Stimulated activated CD8-positive, alpha-beta memory T cell treated with anti-CD3 and anti-CD28 coated beads, Interleukin-15, amount 100 ng/mL, for 48 hours (primary cell): ENCODE measurements at regions not wholly inside any gene's neighbourhood (a gene's known extent, or its start where the extent isn't known, plus 50 kb on each side); places are given as distances from the start of the nearest gene placed in this dataset.
"Not testable (repeated sequence)": the region's sequence is repeated elsewhere in the genome, so short reads cannot be mapped to it uniquely, and the experiment has no call there.

Experiments used
- DNase-seq, 2 donors: peaks; one replicate each; pipeline ENCODE4 v3.0.0-alpha.2; 2020; ENCODE audit warnings: low read depth in 2 of 2

DNA sequence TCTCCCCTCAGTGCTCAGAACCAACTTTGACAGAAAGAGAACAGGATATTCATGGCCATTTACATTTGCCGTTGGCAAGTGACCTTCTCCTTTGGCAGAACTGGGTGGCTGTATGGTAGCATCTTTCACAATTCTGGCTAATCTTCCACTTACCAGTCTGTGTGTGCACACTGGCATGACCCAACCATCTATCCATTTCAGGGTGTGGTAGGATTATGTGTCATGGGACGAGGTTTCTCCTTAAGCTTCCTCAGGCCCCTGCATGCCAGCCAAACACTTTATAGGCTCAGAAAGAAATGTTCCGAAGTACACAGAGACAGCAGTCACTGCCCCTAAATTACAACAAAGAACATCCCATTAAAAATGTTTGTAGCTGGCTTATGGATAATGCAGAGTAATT, 497.1 kb downstream of the NFIB start:
- DNase-seq: no peak

DNA sequence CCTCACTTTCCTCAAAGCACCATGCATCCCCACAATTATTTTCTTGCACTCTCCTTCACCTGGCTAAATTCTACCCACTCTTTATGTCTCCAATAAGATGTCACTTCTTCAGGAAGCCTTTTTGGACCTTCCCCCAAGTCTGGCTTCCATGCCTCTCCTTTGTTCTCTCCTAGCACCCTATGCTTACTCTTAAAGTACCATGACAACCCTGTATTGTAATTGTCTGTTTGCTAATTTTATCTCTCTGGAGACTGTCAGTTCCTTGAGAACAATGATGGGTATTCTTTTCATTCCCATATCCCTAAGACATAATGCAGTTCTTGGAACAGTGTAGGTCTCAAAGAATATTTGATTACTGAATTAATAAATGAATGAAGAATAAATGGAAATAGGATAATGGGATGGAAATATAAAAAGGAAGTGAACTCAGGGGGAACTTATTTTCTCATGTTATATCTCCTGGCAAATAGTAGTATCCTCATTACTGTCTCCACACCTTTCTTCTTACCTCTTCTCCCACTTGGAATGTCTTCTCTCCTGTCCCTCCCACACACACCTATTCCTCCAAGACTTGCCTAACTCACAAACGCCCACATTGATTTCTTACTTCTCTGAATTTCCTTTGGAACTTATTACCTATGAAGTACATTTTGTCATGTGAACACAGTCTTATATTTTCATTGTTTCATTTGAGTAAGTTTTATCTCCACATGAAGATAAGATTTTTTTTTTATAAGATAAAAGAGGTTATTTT, 499.1 kb downstream of the NFIB start:
- no peak for DNase-seq

DNA sequence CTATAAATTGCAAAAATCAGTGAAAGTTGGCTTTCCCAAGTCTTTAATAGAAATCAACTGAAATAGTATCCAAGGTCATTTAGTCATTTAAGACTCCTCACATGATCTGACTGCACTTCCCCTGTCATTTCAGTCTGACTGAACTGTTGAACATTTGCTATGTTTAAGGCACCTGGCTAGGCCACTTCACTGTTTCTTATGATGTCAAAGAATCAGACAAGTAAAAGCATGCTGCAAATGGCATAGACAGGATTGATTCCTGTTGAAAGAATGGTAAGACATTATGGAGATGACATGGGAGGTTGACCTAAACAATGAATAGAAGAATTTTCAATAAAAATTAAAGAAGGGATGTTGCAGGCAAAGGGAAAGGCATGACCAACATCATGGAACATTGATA, 502.1 kb downstream of the NFIB start:
- DNase-seq: no peak

DNA sequence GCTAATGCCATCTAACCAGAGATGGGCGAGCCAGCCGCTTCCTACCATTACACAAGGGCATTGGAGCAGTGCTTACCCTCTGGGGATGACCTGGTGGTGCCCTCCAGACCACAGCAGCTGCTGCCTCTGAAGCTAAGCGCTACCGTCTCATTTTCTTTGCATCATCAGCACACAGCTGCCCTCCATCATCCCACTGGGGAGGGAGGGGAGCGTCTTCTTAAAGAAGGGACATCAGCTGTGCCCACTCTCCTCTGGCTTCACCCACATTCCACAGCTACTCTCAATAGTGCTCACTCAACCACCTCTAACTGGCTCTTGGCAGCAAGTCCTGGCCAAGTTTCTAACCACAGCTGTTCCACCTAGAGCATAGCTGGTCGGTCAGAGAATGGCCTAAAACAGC, 503.4 kb downstream of the NFIB start:
- DNase-seq: no peak

DNA sequence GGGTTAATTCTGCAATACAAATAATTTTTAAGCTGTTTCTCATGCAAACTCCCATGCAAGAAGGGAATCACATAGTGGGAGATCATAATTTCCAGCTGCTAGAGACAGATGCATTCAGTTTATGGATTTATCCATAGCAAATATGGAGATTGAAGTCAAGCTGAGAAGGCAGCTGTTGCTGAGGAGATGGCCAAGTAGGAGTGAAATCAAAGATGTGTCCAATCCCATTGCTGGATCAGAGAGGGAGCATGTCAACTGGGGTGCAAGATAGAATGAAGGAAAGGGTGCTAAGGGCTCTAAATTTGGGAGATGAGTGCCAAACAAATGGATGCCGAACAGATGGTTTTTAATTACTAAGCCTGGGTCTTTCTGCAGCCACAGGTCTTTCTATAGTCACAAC, 504.5 kb downstream of the NFIB start:
- no peak for DNase-seq

DNA sequence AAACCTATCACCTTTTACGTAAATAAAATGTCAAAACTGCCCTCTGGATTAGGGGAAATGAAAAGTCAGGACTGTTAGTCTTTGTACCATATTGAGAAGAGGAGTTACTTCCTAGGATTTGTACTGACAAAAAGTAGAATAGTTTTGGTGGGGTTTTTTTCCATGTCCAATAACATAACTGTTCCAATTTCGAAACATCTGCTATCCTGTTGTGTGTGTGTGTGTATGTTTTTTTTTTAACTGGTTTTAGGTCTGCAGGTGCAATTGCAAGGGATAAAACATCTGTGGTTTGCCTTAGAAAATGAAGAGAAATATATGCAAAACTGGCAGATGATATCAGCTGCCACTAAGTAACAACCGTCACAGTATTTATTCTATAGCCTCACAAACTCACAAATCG, 506.8 kb downstream of the NFIB start:
- DNase-seq: no peak

DNA sequence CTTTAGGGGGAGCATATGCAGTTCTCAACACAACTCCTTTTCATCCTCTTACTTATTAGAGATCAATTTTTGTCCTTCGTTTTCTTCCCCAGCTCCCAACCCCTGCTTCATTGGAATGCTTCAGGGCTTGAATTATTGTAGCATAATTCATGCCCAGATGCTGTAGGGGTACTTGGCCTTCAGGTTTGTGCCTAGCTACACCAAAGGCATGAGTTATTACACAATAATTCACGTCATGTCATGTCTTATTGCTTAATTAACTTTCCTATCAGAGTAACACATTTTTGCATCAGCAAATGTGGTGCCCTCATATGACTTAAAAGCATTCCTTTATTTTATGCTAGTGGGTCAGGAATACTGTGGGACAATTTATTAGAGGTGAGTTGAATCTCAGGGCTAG, 507.2 kb downstream of the NFIB start:
- no peak for DNase-seq

DNA sequence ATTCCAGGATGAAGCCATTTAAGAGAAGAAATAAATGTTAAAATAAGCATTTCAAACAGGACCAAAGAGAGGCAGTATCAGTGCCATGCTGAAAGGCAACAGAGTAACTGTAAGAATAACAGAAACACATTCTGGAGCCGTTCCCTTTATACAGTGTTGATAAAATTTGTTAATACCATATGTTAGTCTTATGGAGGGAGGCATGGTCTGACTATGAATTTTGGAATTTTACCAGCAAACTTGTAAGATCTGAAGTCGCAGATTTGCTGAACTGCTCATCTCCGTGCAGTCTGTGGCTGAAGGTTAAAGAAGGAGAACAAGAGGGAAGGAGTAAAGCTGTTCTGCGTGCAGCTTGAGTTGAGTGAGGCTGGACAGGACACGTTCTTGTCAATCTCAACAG, 508.4 kb downstream of the NFIB start:
- DNase-seq: no peak

DNA sequence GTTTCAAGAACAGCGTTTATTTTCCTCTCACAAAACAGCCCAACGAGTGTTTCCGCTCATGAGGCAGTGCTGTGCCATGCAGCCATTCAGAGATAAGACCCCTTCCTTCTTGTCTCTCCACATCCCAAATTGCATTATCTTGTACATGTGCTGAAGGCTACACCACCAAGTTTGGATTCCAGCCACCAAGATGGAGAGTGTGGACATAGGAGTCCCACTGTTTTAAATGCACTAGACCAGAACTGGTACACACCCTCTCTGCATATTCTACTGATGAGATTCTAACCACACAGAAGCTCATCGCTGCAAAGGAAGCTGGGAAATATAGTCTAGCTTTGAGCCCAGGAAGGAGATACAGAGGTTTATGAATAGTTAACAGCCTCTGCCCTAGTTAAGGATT, 509.4 kb downstream of the NFIB start:
- DNase-seq: no peak

DNA sequence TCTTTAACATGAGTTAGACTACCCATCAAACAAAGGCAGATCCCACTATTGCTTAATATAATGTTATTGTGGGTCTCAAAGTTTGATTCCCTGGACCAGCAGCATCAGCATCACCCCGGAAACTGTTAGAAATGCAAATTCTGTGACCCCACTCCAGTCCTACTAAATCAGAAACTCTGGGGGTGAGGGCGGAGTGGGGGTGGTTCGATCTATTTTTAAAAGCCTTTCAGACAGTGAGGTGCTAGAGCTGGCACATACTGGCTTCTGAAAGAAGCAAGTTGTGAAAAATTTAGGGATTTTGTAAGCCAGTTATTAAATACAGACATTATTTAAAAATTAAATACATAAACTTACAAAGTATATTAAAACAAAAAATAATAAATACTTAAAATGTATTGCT, 513.2 kb downstream of the NFIB start:
- DNase-seq: no peak

DNA sequence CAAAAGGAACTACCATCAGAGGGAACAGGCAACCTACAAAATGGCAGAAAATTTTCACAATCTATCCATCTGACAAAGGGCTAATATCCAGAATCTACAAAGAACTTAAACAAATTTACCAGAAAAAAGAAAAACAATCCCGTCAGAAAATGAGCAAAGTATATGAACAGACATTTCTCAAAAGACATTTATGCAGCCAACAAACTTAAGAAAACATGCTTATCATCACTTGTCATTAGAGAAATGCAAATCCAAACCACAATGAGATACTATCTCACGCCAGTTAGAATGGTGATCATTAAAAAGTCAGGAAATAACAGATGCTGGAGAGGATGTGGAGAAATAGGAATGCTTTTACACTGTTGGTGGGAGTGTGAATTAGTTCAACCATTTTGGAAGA, 516.2 kb downstream of the NFIB start:
- not testable (repeated sequence) for DNase-seq

DNA sequence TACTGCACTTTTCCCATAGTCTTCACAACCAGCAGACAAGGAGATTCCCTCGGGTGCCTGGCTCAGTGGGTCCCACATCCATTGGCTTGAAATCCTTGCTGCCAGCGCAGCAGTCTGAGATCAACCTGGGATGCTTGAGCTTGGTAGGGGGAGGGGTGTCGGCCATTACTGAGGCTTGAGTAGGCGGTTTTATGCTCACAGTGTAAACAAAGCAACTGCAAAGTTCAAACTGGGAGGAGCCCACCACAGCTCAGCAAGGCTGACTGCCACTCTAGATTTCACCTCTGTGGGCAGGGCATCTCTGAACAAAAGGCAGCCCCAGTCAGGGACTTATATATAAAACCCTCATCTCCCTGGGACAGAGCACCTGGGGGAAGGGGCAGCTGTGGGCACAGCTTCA, 512.3 kb upstream of the MPDZ start:
- no peak for DNase-seq

DNA sequence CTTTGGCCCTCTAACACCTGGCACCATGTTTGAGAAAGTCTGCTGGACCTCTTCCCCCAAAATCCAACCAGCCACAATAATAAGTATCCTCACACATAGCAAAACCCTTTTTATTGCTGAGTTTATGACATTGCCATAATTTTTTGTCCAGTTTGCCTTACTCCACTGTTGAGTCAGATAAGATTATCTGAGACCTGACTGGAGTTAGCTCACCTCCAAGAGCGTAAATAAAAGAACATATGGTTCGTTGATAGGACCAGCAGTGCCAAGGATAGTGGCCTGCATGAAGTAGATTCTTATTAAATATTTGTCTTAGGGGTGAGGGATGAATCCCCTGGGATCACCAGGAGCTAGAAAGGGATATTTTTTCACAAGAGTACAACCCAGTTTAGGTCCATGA, 510.6 kb upstream of the MPDZ start:
- DNase-seq: no peak

DNA sequence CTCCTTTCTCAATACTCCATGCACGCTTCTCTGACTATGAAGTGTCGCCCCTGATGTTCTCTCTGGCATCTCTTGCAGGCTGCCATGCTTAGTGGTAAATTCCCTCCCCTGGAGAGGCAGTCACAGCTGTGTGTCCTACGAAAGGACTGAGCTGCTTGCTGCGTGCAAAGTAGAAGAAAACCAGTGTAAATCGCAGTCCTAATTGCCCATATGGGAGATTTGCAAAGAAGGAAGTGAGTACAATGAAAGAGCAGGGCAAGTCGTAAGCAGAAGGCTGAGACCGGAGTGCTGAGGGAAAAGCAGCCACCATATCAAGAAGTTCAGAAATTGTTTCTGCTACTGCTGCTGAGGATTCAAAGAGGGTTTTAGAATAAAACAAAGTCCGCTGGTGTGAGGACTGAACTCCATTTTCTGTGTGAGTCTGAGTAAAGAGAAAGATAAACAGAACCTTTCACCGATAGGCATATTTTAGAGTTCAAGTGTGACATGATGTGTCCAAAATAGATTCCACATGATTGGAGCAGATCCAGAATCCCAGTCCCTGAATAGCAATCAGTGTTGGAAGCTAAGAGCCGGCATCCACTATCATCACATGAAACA, 507.8 kb upstream of the MPDZ start:
- DNase-seq: no peak

DNA sequence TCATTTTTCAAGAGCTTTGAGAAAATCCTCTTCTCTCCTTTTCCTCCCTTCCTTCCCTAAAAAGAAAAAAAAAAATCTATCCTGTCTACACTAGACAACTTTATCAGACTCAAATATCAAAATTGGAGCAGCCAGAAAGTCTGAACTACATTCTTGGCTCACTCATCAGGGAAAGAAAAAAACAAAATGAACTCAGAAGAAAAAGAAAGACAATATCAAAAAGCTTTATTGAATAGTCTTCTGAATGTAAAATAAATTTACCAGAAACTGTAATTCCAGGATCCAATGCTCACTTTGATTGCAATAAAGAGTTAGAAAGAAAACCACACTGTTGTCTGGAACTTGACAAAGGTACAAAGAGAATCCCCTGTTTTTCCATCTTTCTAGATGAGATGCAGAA, 507.2 kb upstream of the MPDZ start:
- DNase-seq: no peak

DNA sequence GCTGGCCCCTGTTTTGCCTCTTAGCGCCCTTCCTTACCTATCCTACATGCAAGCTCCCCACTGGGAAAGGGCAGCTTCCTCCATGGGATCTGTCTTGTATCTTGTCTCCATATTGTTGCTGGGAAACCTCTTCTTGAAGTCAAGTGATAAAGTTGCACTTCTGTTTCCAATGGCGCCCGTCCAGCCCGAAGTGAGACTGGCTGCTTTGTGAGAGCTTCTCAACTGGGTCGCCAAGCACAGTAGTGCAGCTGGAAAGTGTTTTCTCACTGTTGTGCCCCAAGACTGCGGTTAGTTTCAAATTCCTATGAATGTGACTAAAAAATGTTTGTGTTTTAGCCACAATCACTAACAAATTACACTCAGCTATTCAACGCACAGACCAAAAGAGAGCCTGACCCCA, 506.6 kb upstream of the MPDZ start:
- no peak for DNase-seq

DNA sequence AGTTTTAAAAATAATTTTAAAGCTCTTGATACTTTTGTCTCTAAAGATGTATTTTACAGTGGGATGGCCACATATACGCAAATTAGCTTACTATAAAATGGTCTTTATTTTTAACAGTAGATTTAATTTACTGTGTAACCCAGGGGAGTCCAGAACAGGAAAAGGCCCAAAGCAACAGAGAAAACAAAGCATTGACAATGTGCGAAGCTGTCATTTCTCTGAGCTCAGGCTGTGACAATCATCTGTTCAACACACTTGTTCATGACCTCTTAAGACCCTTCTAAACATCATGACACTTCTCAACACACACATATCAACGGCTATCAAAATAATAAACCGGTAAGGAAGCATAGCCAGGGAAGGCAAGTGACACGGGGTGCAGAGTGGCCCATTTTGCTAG, 499.6 kb upstream of the MPDZ start:
- no peak for DNase-seq

DNA sequence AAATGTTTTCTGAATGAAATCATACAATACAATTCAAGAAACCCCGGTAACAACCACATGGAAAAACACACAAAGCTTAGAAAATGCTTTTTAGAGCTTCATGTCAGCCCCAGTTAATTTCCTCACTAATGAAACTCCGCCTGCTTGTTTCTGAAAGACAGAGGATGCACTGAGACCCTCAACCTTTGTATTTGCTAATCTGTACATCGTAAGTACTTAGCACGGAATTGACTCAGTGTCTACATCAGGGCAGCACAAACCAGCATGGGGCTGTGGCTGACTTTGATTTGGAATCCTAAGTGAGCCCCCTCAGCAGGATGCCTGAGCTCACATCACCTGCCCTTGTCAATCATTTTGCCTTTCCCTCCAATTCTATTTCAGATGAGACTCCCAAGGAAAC, 499.1 kb upstream of the MPDZ start:
- DNase-seq: no peak

DNA sequence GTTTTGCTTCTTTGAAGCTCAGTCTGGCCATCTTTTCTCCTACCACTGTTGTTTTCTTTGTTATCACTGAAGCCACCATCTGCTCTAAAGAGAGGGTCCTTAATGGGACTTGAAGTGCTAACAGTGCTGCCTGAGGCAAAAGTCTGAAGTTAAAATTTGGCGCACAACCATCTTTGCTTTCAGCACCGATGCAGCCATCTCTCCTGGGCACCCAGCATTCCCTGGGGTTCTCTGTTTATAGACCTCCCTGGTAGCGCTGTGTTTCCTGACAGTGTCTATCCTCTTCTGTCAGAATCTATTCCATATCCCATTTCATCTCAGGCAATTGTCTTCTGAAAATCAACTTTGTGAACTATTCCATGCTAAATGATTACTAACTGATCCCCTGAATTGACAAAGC, 491.5 kb upstream of the MPDZ start:
- no peak for DNase-seq

DNA sequence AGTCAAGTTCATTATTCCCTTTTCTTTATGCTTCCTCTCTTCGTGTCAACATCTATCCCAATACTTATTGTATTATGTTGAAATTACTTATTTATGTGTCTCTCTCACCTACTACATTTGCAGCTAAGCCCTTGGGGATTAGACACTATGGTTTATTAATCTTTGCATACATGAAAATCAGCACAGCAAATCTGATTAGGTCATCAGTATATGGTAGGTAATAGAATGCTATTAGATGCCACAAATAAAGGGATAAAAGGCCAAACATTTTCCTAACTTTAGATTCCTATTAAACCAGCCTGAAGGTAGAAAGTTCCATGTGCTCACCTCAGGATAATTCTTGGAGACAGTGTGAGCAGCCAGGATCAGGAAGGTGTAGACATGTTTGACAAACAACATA, 490.1 kb upstream of the MPDZ start:
- DNase-seq: no peak

DNA sequence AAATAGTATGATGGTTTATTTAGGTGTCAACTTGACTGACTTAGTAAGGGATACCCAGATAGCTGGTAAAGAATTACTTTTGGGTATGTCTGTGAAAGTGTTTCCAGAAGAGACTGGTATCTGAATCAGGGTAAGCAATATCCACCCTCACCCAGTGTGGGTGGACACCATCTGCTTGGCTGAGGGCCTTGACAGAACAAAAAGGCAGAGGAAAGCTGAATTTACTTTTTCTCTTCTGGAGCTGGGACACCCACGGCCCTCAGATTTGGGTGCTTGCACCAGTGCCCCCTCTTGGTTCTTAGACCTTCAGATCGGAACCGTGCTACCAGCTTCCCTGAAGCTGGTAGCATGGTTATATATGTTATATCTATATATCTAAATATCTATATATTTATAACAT, 489.5 kb upstream of the MPDZ start:
- DNase-seq: no peak

DNA sequence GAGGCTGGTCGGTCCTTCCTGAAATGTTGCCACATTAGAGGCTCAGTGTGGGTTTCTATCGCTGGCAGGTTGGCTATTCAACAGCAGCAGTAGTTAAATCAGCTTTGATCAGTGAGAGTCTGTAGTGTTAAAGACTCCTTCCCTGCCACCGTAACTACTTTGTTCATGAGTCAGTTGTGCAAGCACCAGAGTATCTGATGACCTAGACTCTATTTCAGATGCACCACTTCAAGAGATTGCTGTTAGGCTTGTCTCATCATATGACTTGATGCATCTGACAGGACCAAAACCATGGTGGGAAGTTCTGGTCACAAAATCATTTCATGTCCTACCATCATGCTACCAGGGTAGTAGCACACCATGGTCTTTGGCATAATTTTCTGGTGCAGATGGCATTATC, 482.7 kb upstream of the MPDZ start:
- DNase-seq: no peak

DNA sequence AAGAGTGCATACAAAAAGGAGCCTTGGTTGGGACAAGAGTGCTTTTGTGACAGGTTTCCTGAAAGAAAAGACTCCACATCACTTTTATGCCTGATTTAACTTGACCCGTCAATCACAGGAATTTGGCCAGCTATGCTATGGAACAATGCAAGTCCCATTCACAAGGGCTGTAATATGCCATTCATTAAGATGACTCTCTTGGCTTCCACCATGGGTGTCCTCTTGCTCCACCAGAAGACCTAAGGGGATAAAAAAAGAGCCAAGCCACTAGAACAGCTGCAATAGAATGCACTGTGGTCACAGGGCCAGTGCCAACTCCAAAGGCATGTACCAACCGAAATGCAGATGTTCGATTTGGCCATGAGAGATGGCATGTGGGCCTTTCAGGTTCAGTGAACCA, 480.1 kb upstream of the MPDZ start:
- no peak for DNase-seq

DNA sequence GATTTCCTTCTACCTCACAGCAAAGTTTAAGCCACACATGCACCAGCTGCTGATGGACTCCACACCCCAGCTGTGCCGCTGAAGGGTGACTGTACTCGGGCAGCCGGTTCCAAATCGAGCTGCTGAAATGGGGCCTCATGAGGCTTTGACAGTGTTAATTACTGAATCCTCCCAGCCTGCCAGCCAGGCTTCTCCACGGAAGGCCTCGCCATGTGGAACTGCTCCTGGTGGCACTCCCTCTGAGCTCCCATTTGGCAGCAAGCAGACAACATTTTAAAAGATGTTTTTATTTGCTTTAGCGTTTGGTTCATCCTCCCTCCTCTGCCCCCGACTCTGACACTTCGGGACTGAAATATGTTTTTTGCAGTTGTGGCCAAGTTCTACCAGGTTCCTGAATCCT, 479.4 kb upstream of the MPDZ start:
- DNase-seq: no peak
